ENCODE measurements at regions not wholly inside any gene's neighbourhood (a gene's known extent, or its start where the extent isn't known, plus 50 kb on each side); places are given as distances from the start of the nearest gene placed in this dataset.
"Not testable (repeated sequence)": the region's sequence is repeated elsewhere in the genome, so short reads cannot be mapped to it uniquely, and the experiment has no call there.

DNA sequence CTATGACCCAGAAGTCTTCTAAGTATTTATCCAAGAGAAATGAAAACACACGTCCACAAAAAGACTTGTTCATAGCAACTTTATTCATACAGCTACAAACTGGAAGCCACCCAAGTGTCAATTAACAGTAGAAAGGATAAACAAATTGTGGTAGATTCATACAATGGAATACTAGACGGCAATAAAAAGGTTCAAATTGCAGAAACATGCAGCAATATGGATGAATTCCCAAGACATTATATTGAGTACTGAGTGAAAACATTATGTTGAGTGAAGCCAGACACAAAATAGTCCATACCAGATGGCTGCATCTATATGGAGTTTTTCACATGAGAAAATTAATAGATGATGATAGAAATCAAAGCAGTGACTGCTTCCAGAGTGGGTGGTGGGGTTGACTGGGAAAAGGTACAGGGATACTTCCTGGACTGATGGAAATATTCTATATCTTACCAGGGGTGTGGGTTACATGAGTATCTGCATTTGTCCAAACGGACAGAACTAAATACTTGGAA is 292.0 kb downstream of the FGFR2 start:
- no peak for DNase-seq (ENCODE audit: low read depth)

DNA sequence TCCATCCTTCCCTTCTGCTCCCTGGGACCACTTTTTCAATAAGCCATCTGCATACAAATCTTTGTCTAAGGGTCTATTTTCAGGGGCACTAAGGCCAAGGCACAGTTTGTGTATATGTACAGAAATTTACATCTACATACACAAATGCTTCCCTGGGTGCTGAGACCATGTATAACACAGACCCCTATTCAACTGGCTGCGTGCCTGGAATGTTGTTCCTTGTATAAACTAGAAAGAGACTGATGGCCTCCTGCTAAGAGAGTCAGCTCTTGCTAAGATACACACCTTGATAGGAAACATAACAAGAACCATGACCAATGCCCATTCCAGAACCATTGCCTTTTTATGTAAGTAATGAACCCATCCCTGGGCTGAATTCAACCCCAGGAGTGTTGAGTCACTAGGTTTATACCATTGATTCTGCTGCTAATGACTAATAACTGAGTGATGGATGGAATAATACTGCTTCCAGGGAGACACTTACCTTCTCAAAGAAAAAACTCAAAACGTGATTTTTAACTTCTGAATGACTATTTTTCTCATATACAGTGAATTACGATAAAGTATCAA is 290.7 kb downstream of the FGFR2 start:
- no peak for DNase-seq (ENCODE audit: low read depth)

DNA sequence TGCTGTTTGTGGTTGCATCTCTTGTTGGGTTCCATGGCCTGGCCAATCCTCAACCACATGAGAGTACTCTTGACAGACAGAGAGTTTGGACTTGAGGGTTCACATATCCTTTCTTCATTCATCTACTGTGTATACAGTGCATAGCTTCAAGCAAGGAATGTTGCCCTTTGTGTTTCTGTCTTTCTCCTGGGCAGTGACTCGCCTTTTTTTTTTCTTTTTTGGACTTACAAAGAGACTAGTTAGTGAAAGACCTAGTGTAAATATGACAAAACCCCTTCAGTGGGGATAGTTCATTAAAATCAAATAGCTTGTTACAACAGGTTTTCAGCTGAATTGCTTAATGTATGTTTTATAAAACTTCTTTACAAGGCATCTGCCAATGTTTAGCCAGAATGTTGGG is 290.2 kb downstream of the FGFR2 start:
- DNase-seq (ENCODE audit: low read depth), result no peak

DNA sequence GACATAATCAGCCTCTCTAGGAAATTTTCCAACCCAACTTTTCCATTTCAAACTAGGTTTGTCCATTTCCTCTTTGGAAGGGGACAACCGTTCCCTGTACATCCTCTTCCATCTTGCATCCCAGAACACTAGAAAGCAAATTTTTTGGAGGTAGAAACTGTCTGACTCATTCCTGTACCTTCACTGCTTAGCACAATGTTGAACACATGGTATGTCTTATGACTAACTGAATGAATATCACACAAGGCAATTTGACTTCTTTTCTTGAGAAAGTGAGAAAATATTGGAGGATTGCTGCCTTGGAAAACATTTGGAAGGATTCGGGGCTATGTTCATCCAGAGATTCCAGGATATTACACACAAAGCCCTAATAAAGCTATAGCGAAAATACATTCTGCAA is 289.1 kb downstream of the FGFR2 start:
- DNase-seq (ENCODE audit: low read depth), result no peak

DNA sequence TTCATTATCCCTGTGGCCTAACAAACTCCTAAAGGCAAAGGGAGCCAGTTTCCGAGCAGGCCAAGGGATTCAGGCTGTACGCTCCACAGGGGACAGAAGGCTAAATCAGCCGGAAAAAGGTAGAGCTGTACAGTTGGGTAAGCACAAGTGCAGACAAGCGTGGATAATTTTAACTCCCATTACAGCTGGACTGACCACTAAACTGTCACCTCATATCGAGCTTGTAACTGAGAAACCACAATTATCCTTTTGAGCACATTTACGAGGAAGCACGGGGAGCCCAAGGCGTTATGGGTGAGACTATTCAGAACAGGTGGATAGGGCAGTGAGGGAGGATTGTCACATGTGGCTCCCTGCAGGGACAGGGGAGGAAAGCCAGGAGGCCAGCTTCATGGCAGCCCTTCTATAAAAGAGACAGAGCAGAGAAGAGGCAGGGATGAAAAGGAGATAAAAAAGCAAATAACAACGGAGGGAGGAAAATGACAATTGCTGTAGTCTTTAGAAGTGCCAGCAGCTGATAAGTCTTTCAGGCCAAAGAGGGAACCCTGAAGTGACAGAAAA is 288.0 kb downstream of the FGFR2 start:
- peak; percentile 0 for DNase-seq (ENCODE audit: low read depth)

DNA sequence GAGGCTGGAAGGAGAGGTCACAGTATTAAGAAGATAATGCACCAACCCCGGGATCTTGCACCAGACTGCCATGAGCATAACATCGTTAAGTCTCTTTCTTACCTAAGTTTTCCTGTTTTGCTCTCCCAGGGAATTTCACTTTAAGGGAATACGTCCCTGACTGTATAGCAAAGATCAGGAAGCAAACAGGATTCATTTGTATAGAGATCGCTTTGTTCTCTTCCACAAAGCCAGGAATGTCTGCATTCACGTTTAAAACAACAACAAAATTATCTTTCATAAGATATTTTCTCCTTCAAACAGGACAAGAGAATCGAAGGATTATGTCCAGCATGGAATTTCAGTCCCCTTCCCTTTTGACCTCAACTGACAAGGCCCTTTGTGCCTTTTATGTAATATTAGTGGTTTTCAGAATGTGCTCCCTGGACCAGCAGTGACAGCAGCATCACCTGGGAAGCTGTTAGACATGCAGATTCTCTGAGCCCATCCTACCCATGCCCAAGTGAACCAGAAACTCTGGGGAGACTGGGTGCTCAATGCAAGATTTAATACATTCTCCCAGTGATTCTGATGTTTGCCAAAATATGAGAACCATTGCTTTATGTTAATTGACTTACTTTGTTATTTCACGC is 286.3 kb downstream of the FGFR2 start:
- DNase-seq (ENCODE audit: low read depth), result no peak

DNA sequence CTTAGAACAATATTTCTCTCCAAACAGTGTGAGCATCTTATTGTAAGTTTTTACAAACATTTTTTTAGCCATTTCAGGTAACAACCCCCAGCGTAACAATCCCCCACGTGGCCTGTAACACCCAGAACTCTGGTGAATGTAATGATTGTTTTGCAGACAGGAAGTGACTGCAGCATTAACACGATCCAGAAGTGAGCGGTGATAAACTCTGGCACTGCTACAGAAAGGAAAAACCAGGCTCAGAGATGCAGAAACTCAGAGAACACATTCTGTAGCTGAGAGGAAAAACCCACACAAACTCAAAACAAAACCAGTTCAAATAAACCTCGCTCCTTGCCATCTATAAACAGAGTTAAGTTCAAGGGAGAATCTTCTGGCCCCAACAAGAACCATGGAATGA is 285.7 kb downstream of the FGFR2 start:
- no peak for DNase-seq (ENCODE audit: low read depth)

DNA sequence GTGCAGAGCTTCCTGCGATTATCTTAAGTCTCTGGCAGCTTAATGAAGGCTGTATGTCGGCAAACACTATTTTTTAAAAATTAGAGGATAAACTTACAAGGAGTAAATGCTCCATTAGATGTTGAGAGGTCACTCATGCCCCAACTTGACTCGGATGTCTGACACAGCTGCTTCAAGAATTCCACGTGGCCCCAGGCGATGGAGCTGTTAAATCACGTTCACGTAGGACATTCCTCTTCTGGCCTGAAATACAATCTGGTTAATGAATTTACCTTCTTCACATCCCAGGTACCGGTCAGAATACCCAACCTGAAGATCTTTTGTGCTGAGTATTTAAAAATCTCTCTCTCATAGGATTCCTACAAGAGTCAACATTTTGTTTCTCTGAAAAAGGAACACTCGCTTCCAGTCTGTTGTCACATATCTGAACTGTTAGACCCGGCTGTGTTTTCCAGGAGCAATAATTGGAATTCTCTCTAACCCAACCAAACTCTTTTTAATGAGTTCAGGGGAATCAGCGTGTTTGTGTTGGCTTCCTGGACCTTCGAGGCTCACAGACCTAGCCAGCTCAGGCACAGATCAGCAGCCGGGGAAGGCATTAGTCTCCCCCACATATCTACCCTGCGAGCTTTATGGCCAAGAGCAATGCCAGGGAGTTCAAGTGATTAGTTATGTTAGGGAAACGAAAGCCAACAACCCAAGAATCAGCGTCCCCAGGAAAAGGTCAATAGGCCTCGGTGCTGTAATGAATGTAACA is 284.9 kb downstream of the FGFR2 start:
- no peak for DNase-seq (ENCODE audit: low read depth)

DNA sequence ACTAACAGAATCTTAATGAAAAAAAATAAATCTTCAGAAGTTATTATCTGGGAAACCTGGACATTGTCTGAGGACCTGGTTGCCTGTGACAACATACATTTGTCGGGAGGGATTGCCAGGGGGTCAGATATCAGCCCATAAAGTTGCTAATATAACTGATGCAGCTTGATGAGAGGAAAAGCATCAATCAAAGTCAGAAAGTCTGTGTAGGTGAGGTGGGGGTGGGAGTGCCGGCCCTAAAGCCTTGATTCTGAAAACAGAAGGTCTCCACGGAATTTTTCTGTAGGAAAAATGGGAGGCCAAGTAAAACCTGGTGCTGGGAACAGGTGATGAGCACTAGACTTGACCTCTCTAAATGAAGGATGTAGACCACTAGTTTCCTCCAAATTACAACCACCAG is 281.8 kb downstream of the FGFR2 start:
- DNase-seq (ENCODE audit: low read depth), result no peak

DNA sequence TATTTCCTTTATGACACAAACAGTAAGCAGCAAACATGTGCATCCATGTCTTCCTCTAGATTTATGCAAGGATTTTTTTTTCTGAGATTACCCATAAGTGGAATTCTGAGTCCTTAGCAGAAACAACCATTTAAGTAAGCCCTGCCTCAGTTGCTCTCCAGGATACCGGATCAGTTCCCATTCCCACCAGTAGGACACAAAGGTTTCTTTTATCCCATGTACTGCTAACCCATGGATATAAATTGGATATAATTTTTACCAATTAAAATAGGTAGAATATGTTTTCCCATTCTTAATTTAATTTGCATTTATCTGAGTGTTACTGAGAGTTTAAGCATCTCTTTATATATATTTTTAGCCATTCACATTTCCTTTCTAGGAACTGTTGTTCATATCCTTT is 280.9 kb downstream of the FGFR2 start:
- DNase-seq (ENCODE audit: low read depth), result no peak

DNA sequence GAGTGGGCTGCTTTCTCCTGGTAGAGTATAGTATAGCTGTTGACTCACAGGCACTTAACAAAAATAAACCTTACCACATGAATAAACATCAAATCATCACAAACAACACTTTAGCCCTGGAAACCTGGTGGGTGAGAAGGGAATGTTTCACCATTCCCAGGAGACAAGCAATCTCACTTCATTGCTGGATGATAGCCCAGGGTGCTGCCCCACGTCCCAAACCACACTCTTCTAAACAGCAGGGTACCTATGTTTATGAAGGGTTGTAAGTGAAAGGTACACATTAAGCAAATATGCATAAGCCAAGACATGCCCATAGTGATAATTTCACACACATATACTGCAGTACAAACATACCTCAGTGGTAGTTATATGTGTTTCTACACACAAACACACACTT is 276.2 kb downstream of the FGFR2 start:
- no peak for DNase-seq (ENCODE audit: low read depth)

DNA sequence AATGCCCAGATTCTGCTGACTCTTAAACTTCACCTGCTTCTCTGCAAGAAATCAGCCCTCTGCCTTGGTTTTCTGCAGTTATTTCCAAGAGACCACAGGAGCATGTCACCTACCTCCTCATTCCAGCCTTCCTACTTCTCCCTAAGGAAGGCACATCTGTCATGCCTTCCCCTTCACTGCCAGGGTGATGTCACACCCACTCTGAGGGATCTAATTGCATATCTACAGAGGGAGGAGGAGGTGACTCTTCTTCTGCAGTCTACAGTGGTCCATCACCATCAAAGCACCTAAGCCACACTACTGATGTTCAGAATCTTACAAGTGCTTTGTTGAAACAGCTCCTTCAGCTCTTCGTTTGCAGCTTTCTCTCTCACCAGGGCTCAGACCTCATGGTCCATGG is 275.5 kb downstream of the FGFR2 start:
- no peak for DNase-seq (ENCODE audit: low read depth)

DNA sequence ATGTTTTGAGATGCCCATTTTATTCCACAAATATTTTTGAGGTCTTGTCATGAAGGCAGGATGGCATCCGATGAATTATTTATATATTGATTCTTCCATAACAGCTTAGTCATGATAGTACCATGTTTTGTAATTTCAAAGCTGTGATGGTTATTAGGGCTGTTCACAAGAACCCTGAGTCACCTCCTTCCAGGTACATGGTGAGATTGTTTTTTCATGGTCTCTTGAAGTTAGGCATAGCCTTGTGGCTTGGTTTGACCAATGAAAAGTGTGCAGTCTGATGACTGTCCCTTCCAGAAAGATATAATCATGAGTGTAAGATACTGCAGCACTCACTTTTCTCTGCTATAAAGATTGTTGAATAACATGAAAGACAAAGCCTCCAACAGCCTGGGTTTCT is 274.8 kb downstream of the FGFR2 start:
- DNase-seq (ENCODE audit: low read depth), result no peak

DNA sequence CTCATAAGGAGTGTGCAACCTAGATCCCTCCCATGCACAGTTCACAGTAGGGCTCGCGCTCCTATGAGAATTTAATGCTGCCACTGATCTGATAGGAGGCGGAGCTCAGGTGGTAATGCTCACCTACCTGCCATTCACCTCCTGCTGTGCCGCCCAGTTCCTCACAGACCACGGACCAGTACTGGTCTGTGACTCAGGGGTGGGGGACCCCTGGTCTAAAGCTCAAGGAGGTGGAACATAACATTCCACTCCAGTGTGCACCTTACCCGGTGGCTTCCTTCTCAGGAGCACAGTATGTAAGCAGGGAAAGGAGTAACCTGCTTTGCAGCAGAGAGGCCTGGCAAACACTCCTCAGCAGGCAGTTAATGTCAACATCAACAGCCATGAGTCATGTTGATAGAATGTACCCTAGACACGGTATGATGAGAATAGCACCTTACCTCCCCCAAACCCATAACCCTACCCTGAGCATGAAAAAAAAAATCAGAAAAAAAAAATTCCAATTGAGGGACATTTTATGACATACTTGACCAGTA is 273.5 kb downstream of the FGFR2 start:
- DNase-seq (ENCODE audit: low read depth), result no peak

DNA sequence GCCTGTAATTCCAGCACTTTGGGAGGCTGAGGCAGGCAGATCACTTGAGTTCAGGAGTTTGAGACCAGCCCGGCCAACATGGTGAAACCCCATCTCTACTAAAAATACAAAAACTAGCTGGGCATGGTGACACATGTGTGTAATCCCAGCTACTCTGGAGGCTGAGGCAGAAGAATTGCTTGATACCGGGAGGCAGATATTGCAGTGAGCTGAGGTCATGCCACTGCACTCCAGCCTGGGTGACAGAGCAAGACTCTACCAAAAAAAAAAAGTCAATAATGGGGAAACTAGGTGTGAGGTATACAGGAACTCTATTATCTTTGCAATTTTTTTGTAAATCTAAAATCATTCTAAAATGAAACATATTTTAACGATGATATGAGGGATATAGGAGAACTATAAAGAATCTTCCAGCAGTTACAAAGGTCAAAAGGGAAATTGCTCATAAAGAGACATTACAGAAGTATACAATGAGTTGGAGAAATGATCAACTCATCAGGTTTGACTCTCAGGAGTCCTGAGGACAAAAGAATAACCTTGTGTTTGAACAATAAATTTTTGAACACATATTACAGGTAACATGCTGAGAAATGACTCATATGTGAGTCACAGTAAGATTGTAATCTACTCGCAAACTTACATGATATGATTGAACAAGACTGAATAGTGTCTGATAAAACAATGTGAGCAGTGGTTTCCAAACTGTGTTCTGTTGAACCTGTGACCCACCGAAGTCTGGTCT is 272.6 kb downstream of the FGFR2 start:
- no peak for DNase-seq (ENCODE audit: low read depth)

DNA sequence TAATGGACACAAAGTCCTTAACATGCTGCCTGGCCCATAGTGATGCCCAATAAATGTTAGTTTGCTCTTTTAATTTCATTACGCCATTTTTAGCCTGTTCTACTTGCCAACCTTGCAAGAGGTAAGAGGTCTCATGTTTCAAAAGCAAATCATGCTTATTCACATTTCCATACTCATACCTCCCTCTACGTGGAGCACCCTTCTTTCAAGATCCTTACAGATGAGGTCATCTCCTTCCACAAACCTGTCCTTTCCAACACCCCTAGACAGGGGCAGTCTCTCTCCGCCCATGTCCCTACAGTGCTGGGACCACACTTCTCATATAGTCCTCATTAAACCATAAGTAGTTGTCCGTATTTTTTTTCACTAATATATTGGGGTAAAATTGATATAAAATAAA is 271.3 kb downstream of the FGFR2 start:
- no peak for DNase-seq (ENCODE audit: low read depth)

DNA sequence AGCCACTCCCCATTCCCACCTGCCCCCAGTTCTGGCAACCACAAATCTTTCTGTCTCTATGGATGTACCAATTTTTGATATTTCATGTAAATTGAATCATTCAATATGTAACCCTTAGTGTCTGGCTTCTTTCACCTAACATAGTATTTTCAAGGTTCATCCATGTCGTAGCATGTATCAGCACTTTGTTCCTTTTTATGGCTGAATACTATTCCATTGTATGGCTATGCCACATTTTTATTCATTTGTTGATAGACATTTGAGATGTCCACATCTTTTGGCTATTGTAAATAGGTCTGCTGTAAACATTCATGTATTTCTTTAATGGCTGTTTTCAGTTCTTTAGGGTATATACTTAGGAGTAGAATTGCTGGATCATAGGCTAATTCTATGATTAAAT is 270.5 kb downstream of the FGFR2 start:
- DNase-seq (ENCODE audit: low read depth), result no peak

DNA sequence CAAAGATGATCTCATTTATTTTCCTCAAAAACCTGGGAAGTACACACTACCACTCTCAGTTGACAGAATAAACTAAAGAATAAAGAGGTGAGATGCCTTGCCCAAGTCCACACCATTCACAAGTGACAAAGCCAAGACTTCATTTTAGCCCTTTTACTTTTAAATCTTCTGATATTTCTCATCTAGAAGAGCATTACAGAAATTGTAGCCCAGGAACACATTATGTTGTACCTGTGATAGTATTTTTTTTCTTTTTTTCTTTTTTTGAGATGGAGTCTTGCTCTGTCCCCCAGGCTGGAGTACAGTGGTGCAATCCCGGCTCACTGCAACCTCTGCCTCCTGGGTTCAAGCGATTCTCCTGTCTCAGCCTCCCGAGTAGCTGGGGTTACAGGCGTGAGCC is 268.6 kb downstream of the FGFR2 start:
- DNase-seq (ENCODE audit: low read depth), result not testable (repeated sequence)

DNA sequence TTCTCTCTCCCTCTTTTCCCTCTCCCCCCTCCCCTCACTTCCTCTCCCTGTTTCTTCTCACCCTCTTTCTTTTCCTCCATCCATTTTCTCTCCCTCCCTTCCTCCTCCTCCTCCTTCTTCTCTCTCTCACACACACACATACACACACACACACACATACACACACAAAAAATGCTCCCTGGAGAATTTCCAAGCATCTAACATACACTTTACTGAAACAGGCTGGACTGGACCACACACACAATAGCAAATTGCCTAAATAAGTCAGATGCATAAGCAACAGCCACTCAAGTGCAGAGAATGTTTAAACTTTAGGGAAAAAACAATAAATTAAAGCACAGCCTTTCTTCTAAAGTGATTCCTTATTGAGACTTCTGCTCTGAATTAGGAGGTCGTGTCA is 267.7 kb downstream of the FGFR2 start:
- no peak for DNase-seq (ENCODE audit: low read depth)

DNA sequence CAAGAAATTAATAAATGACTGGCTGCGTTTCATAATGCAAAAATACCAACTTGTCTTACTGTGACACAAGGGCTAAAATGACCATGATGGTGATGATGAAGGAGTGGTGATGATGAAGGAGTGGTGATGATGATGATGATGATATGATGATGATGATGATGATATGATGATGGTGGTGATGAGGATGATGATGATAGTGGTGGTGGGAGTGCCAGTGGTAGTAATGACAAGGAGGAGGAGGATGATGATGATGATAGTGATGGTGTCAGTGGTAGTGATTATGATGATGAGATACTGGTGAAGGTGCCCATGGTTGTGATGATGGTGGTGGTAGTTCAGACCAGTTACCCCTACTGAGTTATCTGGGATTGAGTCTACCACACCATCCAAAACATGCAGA is 265.9 kb downstream of the FGFR2 start:
- DNase-seq (ENCODE audit: low read depth), result no peak

DNA sequence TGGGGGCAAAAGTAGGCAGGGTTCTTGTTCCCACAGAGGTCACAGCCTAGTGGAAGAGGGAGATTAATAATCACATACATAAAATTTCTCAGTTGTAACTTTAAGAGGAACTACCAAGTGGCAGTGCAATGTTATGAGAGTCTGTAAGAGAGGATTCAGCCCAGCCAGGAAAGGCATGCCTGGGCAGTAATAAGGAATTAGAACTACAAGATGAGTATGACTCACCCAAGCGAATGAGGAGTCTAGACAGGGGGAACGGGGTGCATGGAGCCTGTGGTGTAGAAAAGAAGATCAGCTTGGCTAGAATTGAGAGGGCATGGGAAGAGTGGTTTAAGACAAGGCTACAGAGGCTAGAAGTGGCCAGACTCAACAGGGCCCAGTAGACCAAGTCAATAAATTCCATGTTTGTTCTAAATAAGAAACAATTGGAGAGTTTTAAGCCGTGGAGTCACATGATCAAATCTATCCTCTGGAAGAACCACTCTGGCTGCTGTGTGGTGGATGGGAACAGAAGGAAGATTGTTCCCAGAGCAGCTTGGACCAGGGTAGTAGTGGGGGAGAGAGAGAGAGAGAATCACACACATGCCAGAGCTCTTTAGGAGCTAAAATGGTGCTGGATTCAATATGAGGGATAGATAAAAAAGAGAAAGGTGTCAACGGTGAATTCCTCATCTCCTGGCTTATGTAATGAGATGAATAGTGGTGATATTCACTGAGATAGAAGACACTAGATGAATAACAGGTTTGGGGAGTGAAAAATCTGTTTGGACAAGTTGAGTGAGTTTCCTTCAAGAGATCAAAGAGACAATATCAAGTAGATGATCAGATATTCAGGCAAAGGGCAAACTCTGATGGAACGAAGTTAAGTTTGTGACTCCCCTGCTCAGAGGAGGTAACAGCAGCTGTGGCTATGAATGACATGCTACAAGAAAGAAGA is 265.1 kb downstream of the FGFR2 start:
- DNase-seq (ENCODE audit: low read depth), result no peak

All from iris pigment epithelial cell (primary cell).